Skeletal muscle satellite cell (primary cell): ENCODE measurements at regions not wholly inside any gene's neighbourhood (a gene's known extent, or its start where the extent isn't known, plus 50 kb on each side); places are given as distances from the start of the nearest gene placed in this dataset.
A peak's percentile ranks its signal among the peaks of the same experiment; 100 is the strongest.

Experiments used
- H3K27me3 ChIP-seq: 2 replicates; pipeline ENCODE4 v1.7.0; 2013; ENCODE audit warnings: low read length; ENCODE audit not compliant: control insufficient read depth, insufficient read depth
- H3K36me3 ChIP-seq: 2 replicates; pipeline ENCODE4 v1.7.0; 2013; ENCODE audit warnings: mild to moderate bottlenecking, control low read depth, low read length; ENCODE audit not compliant: insufficient read depth
- H3K4me1 ChIP-seq: 2 replicates; pipeline ENCODE4 v1.7.0; 2013; ENCODE audit warnings: low read length; ENCODE audit not compliant: control insufficient read depth, insufficient read depth
- H3K4me2 ChIP-seq: 2 replicates; pipeline ENCODE4 v1.7.0; 2013; ENCODE audit warnings: mild to moderate bottlenecking, low read length
- H3K4me3 ChIP-seq: 2 replicates; pipeline ENCODE4 v1.7.0; 2013; ENCODE audit warnings: low read length
- H3K9ac ChIP-seq: 2 replicates; pipeline ENCODE4 v1.7.0; 2013; ENCODE audit warnings: mild to moderate bottlenecking, low read depth, low read length, moderate library complexity
- H3K9me3 ChIP-seq: replicated peaks from 2 replicates; pipeline ENCODE4 v1.7.0; 2013; ENCODE audit warnings: mild to moderate bottlenecking, control low read depth, low read length

GRCh38 chr15:56808160-56808559 is 74.9 kb upstream of the ZNF280D start:
- Histone ChIP-seq H3K4me3 (no peak overlapping the region), H3K9ac (no peak overlapping the region), H3K27me3 (no peaks in the 10 kb centered on the region), H3K4me2 (no peak overlapping the region), H3K9me3 (peaks cover 9% of the 10 kb centered on the region), H3K36me3 (no peaks in the 10 kb centered on the region), H3K4me1 (peaks cover 14% of the 10 kb centered on the region)

GRCh38 chr15:56806148-56806536 is 72.8 kb upstream of the ZNF280D start:
- peaks cover 14% of the 10 kb centered on the region for H3K4me1 ChIP-seq
- no peaks in the 10 kb centered on the region for H3K27me3 ChIP-seq
- H3K9me3 ChIP-seq: peaks cover 9% of the 10 kb centered on the region
- H3K36me3 ChIP-seq: no peaks in the 10 kb centered on the region
- peak overlapping the region; percentile 61 for H3K9ac ChIP-seq
- H3K4me2 ChIP-seq: peak overlapping the region; percentile 80
- H3K4me3 ChIP-seq: peak overlapping the region; percentile 64

GRCh38 chr15:56805466-56806147 is 72.3 kb upstream of the ZNF280D start:
- Histone ChIP-seq H3K27me3 (no peaks in the 10 kb centered on the region), H3K4me2 (peak overlapping the region; percentile 80), H3K9me3 (peaks cover 9% of the 10 kb centered on the region), H3K4me3 (peak overlapping the region; percentile 64), H3K4me1 (peaks cover 14% of the 10 kb centered on the region), H3K36me3 (no peaks in the 10 kb centered on the region), H3K9ac (peak overlapping the region; percentile 61)

GRCh38 chr15:56804938-56805337 is 71.6 kb upstream of the ZNF280D start:
- no peaks in the 10 kb centered on the region for H3K36me3 ChIP-seq
- peak overlapping the region; percentile 61 for H3K9ac ChIP-seq
- H3K4me2 ChIP-seq: peak overlapping the region; percentile 80
- peaks cover 14% of the 10 kb centered on the region for H3K4me1 ChIP-seq
- H3K27me3 ChIP-seq: no peaks in the 10 kb centered on the region
- H3K4me3 ChIP-seq: no peak overlapping the region
- H3K9me3 ChIP-seq: peaks cover 9% of the 10 kb centered on the region

- H3K9ac ChIP-seq: no peak overlapping the region
- H3K4me1 ChIP-seq: peaks cover 14% of the 10 kb centered on the region
- H3K4me2 ChIP-seq: no peak overlapping the region
- H3K4me3 ChIP-seq: no peak overlapping the region
- peaks cover 9% of the 10 kb centered on the region for H3K9me3 ChIP-seq
- H3K27me3 ChIP-seq: no peaks in the 10 kb centered on the region
- H3K36me3 ChIP-seq: no peaks in the 10 kb centered on the region
Observed at GRCh38 chr15:56804279-56804678, 71.0 kb upstream of the ZNF280D start.

- H3K9me3 ChIP-seq: no peaks in the 10 kb centered on the region
- H3K27me3 ChIP-seq: no peaks in the 10 kb centered on the region
- no peak overlapping the region for H3K4me2 ChIP-seq
- peaks cover 14% of the 10 kb centered on the region for H3K4me1 ChIP-seq
- no peak overlapping the region for H3K9ac ChIP-seq
- no peak overlapping the region for H3K4me3 ChIP-seq
- H3K36me3 ChIP-seq: no peaks in the 10 kb centered on the region
Observed at GRCh38 chr15:56802161-56802560, 68.9 kb upstream of the ZNF280D start.

- H3K4me3 ChIP-seq: no peak overlapping the region
- no peak overlapping the region for H3K4me2 ChIP-seq
- H3K9ac ChIP-seq: no peak overlapping the region
- no peaks in the 10 kb centered on the region for H3K9me3 ChIP-seq
- H3K36me3 ChIP-seq: no peaks in the 10 kb centered on the region
- no peaks in the 10 kb centered on the region for H3K27me3 ChIP-seq
- H3K4me1 ChIP-seq: peaks cover 6% of the 10 kb centered on the region
Observed at GRCh38 chr15:56798639-56799038, 65.3 kb upstream of the ZNF280D start.

GRCh38 chr15:56797720-56798275 is 64.5 kb upstream of the ZNF280D start:
- H3K4me1 ChIP-seq: peaks cover 6% of the 10 kb centered on the region
- H3K4me3 ChIP-seq: no peak overlapping the region
- H3K36me3 ChIP-seq: no peaks in the 10 kb centered on the region
- no peak overlapping the region for H3K4me2 ChIP-seq
- no peaks in the 10 kb centered on the region for H3K27me3 ChIP-seq
- no peaks in the 10 kb centered on the region for H3K9me3 ChIP-seq
- no peak overlapping the region for H3K9ac ChIP-seq

- H3K4me3 ChIP-seq: no peak overlapping the region
- no peaks in the 10 kb centered on the region for H3K36me3 ChIP-seq
- no peaks in the 10 kb centered on the region for H3K9me3 ChIP-seq
- no peaks in the 10 kb centered on the region for H3K27me3 ChIP-seq
- H3K4me1 ChIP-seq: peaks cover 6% of the 10 kb centered on the region
- no peak overlapping the region for H3K9ac ChIP-seq
- H3K4me2 ChIP-seq: no peak overlapping the region
Observed at GRCh38 chr15:56795502-56795901, 62.2 kb upstream of the ZNF280D start.

- Histone ChIP-seq H3K9ac (no peak overlapping the region), H3K4me3 (no peak overlapping the region), H3K4me1 (peaks cover 6% of the 10 kb centered on the region), H3K27me3 (no peaks in the 10 kb centered on the region), H3K9me3 (no peaks in the 10 kb centered on the region), H3K4me2 (no peak overlapping the region), H3K36me3 (no peaks in the 10 kb centered on the region)
Observed at GRCh38 chr15:56794553-56795329, 61.4 kb upstream of the ZNF280D start.

- Histone ChIP-seq H3K4me2 (no peak overlapping the region), H3K4me1 (peaks cover 6% of the 10 kb centered on the region), H3K27me3 (no peaks in the 10 kb centered on the region), H3K9me3 (no peaks in the 10 kb centered on the region), H3K9ac (no peak overlapping the region), H3K36me3 (no peaks in the 10 kb centered on the region), H3K4me3 (no peak overlapping the region)
Observed at GRCh38 chr15:56794165-56794552, 60.9 kb upstream of the ZNF280D start.
